ENCODE measurements at regions not wholly inside any gene's neighbourhood (a gene's known extent, or its start where the extent isn't known, plus 50 kb on each side); places are given as distances from the start of the nearest gene placed in this dataset.

- TF ChIP-seq CTCF (conservative IDR thresholded peaks at IDR 0.05; ENCODE audit: low read depth, low read length) (no peak), EZH2 (IDR thresholded peaks at IDR 0.05; ENCODE audit: low read length, unreplicated experiment) (no peak)
These were observed 906.9 kb downstream of the BRD1 start for GRCh38 chr22:48920776-48921241.

Measured in PC-3 (cell line).